HepG2 (cell line): ENCODE measurements at regions not wholly inside any gene's neighbourhood (a gene's known extent, or its start where the extent isn't known, plus 50 kb on each side); places are given as distances from the start of the nearest gene placed in this dataset.

Source experiments
- ARID2 ChIP-seq: sonication (generic); formaldehyde crosslinking; IDR thresholded peaks from 2 replicates; pipeline ENCODE4 v1.8.1; 2022; ENCODE audit warnings: mild to moderate bottlenecking, missing genetic modification reagents, borderline replicate concordance
- DPF2 ChIP-seq: sonication (generic); formaldehyde crosslinking; IDR thresholded peaks from 2 replicates; pipeline ENCODE4 v1.4.0; 2020; ENCODE audit warnings: mild to moderate bottlenecking, low read depth, missing genetic modification reagents, borderline replicate concordance
- HES4 ChIP-seq: sonication (generic); formaldehyde crosslinking; IDR thresholded peaks from 2 replicates; pipeline ENCODE4 v1.9.0; 2021; ENCODE audit warnings: mild to moderate bottlenecking, missing genetic modification reagents, borderline replicate concordance
- MXI1 ChIP-seq: IDR thresholded peaks from 3 replicates; pipeline ENCODE4 v1.6.1; 2012; ENCODE audit warnings: low read depth, low read length, inconsistent platforms, borderline replicate concordance
- NFKB2 ChIP-seq: sonication (generic); formaldehyde crosslinking; IDR thresholded peaks from 2 replicates; pipeline ENCODE4 v1.4.0; 2020; ENCODE audit warnings: missing genetic modification reagents, borderline replicate concordance
- TF ChIP-seq, protein P1 (sequence below), 2 experiments: IDR thresholded peaks; 2 replicates each; pipeline ENCODE4 v1.6.1; 2011 to 2012; ENCODE audit warnings: low read length in 2 of 2, borderline replicate concordance in 1 of 2, low read depth in 1 of 2, mild to moderate bottlenecking in 1 of 2, moderate library complexity in 1 of 2
- TF ChIP-seq, protein P2 (sequence below): sonication (generic); formaldehyde crosslinking; IDR thresholded peaks from 2 replicates; pipeline ENCODE4 v1.4.0; 2020; ENCODE audit warnings: missing genetic modification reagents, borderline replicate concordance

DNA sequence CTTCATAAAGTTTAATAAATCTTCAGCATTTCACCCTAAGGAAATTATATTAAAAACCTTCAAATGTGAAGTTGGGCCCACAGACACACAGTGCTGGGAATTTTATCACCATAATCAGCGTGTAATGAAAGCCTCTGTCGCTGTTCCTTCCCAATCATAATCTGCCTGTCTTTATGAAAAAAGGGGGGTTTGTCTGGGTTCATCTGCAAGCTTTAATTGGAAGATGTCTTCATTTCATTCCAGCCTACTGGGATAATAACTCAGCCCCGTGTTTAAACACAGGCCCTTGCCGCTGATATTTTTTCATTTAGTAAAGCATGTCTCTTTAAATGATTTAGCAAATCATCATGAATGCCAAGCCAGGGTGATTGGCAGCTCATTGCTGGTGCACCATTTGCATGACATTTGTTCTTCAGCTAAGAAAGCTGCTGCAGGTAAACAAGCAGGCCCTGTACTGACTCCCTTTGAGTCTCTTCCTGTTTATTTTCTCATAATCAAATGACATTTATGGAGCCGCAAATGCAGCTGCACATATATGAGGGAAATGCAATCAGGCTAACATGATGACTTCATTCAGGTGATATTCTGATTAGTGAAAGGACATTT lies 362.9 kb upstream of the TLE4 start:
- no peak for TF ChIP-seq DPF2 (CRISPR knock-in tag)
- TF ChIP-seq, protein P1, sequence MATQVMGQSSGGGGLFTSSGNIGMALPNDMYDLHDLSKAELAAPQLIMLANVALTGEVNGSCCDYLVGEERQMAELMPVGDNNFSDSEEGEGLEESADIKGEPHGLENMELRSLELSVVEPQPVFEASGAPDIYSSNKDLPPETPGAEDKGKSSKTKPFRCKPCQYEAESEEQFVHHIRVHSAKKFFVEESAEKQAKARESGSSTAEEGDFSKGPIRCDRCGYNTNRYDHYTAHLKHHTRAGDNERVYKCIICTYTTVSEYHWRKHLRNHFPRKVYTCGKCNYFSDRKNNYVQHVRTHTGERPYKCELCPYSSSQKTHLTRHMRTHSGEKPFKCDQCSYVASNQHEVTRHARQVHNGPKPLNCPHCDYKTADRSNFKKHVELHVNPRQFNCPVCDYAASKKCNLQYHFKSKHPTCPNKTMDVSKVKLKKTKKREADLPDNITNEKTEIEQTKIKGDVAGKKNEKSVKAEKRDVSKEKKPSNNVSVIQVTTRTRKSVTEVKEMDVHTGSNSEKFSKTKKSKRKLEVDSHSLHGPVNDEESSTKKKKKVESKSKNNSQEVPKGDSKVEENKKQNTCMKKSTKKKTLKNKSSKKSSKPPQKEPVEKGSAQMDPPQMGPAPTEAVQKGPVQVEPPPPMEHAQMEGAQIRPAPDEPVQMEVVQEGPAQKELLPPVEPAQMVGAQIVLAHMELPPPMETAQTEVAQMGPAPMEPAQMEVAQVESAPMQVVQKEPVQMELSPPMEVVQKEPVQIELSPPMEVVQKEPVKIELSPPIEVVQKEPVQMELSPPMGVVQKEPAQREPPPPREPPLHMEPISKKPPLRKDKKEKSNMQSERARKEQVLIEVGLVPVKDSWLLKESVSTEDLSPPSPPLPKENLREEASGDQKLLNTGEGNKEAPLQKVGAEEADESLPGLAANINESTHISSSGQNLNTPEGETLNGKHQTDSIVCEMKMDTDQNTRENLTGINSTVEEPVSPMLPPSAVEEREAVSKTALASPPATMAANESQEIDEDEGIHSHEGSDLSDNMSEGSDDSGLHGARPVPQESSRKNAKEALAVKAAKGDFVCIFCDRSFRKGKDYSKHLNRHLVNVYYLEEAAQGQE (IDR thresholded peaks at IDR 0.05; ENCODE audit: borderline replicate concordance in 1 of 2, low read depth in 1 of 2, low read length in 2 of 2), result no peak
- TF ChIP-seq ARID2 (CRISPR knock-in tag), result no peak
- TF ChIP-seq, protein P2, sequence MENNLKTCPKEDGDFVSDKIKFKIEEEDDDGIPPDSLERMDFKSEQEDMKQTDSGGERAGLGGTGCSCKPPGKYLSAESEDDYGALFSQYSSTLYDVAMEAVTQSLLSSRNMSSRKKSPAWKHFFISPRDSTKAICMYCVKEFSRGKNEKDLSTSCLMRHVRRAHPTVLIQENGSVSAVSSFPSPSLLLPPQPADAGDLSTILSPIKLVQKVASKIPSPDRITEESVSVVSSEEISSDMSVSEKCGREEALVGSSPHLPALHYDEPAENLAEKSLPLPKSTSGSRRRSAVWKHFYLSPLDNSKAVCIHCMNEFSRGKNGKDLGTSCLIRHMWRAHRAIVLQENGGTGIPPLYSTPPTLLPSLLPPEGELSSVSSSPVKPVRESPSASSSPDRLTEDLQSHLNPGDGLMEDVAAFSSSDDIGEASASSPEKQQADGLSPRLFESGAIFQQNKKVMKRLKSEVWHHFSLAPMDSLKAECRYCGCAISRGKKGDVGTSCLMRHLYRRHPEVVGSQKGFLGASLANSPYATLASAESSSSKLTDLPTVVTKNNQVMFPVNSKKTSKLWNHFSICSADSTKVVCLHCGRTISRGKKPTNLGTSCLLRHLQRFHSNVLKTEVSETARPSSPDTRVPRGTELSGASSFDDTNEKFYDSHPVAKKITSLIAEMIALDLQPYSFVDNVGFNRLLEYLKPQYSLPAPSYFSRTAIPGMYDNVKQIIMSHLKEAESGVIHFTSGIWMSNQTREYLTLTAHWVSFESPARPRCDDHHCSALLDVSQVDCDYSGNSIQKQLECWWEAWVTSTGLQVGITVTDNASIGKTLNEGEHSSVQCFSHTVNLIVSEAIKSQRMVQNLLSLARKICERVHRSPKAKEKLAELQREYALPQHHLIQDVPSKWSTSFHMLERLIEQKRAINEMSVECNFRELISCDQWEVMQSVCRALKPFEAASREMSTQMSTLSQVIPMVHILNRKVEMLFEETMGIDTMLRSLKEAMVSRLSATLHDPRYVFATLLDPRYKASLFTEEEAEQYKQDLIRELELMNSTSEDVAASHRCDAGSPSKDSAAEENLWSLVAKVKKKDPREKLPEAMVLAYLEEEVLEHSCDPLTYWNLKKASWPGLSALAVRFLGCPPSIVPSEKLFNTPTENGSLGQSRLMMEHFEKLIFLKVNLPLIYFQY (CRISPR knock-in tag), result no peak
- no peak for TF ChIP-seq HES4
- TF ChIP-seq NFKB2 (CRISPR knock-in tag), result no peak
- TF ChIP-seq MXI1, result no peak
